HEK293 (cell line): ENCODE measurements at regions not wholly inside any gene's neighbourhood (a gene's known extent, or its start where the extent isn't known, plus 50 kb on each side); places are given as distances from the start of the nearest gene placed in this dataset.

Source experiments
- CTCF ChIA-PET: fragments of 350-600 bp; formaldehyde crosslinking; extraction: SDS; loops from one replicate; lab custom pipeline; 2021; ENCODE audit warnings: antibody characterized with exemption; lab: Yijun Ruan, JAX
- POLR2A ChIA-PET: fragments of 300-600 bp; formaldehyde crosslinking; extraction: SDS; loops from one replicate; lab custom pipeline; 2020; ENCODE audit warnings: antibody characterized with exemption, inconsistent platforms; lab: Yijun Ruan, JAX
- H3K27ac ChIP-seq: fragments of 200-500 bp; sonication (Bioruptor generic); 2 replicates; pipeline ENCODE4 v1.5.1; 2014; ENCODE audit warnings: low read depth, low read length, control low read depth, inconsistent platforms; ENCODE audit errors: extremely low read depth
- H3K36me3 ChIP-seq, 2 experiments: fragments of 200-500 bp in 1 of 2; sonication (Bioruptor generic) in 1 of 2; 1 replicate in 1 of 2; 2 replicates in 1 of 2; pipeline ENCODE4 v1.5.1; 2014 to 2017; ENCODE audit warnings: inconsistent platforms in 2 of 2, low read length in 2 of 2; ENCODE audit not compliant: control insufficient read depth in 2 of 2, insufficient read depth in 1 of 2
- H3K4me1 ChIP-seq: fragments of 200-500 bp; sonication (Bioruptor generic); 2 replicates; pipeline ENCODE4 v1.5.1; 2014; ENCODE audit warnings: mild to moderate bottlenecking, low read length, inconsistent platforms; ENCODE audit not compliant: control insufficient read depth, insufficient read depth
- H3K4me3 ChIP-seq: 2 replicates; pipeline ENCODE4 v1.5.1; 2011; ENCODE audit warnings: low read depth, mild to moderate bottlenecking, control low read depth, low read length, moderate library complexity
- H3K9me3 ChIP-seq: fragments of 200-500 bp; sonication (Bioruptor generic); 2 replicates; pipeline ENCODE4 v1.5.1; 2014; ENCODE audit warnings: low read depth, low read length, inconsistent platforms; ENCODE audit not compliant: control insufficient read depth, insufficient read depth
- BCL6B ChIP-seq: fragments of 450-650 bp; formaldehyde crosslinking; IDR thresholded peaks from 2 replicates; pipeline ENCODE4 v1.5.1; 2017; ENCODE audit warnings: missing biosample characterization, missing genetic modification characterization
- GLIS1 ChIP-seq: fragments of 450-650 bp; formaldehyde crosslinking; IDR thresholded peaks from 2 replicates; pipeline ENCODE4 v1.5.1; 2016; ENCODE audit warnings: missing biosample characterization, missing genetic modification characterization
- IKZF3 ChIP-seq: fragments of 450-650 bp; IDR thresholded peaks from 2 replicates; pipeline ENCODE4 v1.5.0; 2018; ENCODE audit warnings: missing biosample characterization, mild to moderate bottlenecking, missing genetic modification characterization, moderate library complexity
- KLF8 ChIP-seq: fragments of 450-650 bp; formaldehyde crosslinking; IDR thresholded peaks from 2 replicates; pipeline ENCODE4 v1.5.1; 2016; ENCODE audit warnings: missing biosample characterization, missing genetic modification characterization
- MZF1 ChIP-seq: fragments of 450-650 bp; formaldehyde crosslinking; IDR thresholded peaks from 2 replicates; pipeline ENCODE4 v1.5.1; 2017; ENCODE audit warnings: missing biosample characterization, missing genetic modification characterization, borderline replicate concordance
- ZBTB11 ChIP-seq: fragments of 450-650 bp; formaldehyde crosslinking; conservative IDR thresholded peaks from 2 replicates; pipeline ENCODE4 v1.5.1; 2016; ENCODE audit warnings: low read depth, missing biosample characterization, missing genetic modification characterization
- ZNF324 ChIP-seq: fragments of 450-650 bp; formaldehyde crosslinking; IDR thresholded peaks from 2 replicates; pipeline ENCODE4 v1.5.1; 2016; ENCODE audit warnings: missing biosample characterization, missing genetic modification characterization
- ZNF350 ChIP-seq: fragments of 450-650 bp; formaldehyde crosslinking; IDR thresholded peaks from 2 replicates; pipeline ENCODE4 v1.5.0; 2017; ENCODE audit warnings: missing biosample characterization, mild to moderate bottlenecking, missing genetic modification characterization
- ZNF518A ChIP-seq: fragments of 450-650 bp; formaldehyde crosslinking; conservative IDR thresholded peaks from 2 replicates; pipeline ENCODE4 v1.5.1; 2016; ENCODE audit warnings: low read depth, missing biosample characterization, missing genetic modification characterization
- ZNF624 ChIP-seq: fragments of 450-650 bp; formaldehyde crosslinking; IDR thresholded peaks from 2 replicates; pipeline ENCODE4 v1.5.1; 2017; ENCODE audit warnings: missing biosample characterization, missing genetic modification characterization
- ZNF777 ChIP-seq: fragments of 450-650 bp; formaldehyde crosslinking; IDR thresholded peaks from 2 replicates; pipeline ENCODE4 v1.5.1; 2017; ENCODE audit warnings: missing biosample characterization, missing genetic modification characterization, borderline replicate concordance
- TF ChIP-seq, protein P1 (sequence below): fragments of 450-650 bp; formaldehyde crosslinking; IDR thresholded peaks from 2 replicates; pipeline ENCODE4 v1.5.1; 2017; ENCODE audit warnings: missing biosample characterization, missing genetic modification characterization
- TF ChIP-seq, protein P2 (sequence below): fragments of 450-650 bp; formaldehyde crosslinking; IDR thresholded peaks from 2 replicates; pipeline ENCODE4 v1.5.1; 2016; ENCODE audit warnings: missing biosample characterization, missing genetic modification characterization
- TF ChIP-seq, protein P3 (sequence below): fragments of 450-650 bp; formaldehyde crosslinking; IDR thresholded peaks from 2 replicates; pipeline ENCODE4 v1.5.1; 2016; ENCODE audit warnings: missing biosample characterization, missing genetic modification characterization

GRCh38 chr1:232239998-232240397 is 389.9 kb downstream of the SIPA1L2 start (continued):
- TF ChIP-seq ZNF518A (tag by site-specific recombination): no peak
- TF ChIP-seq, protein P1, sequence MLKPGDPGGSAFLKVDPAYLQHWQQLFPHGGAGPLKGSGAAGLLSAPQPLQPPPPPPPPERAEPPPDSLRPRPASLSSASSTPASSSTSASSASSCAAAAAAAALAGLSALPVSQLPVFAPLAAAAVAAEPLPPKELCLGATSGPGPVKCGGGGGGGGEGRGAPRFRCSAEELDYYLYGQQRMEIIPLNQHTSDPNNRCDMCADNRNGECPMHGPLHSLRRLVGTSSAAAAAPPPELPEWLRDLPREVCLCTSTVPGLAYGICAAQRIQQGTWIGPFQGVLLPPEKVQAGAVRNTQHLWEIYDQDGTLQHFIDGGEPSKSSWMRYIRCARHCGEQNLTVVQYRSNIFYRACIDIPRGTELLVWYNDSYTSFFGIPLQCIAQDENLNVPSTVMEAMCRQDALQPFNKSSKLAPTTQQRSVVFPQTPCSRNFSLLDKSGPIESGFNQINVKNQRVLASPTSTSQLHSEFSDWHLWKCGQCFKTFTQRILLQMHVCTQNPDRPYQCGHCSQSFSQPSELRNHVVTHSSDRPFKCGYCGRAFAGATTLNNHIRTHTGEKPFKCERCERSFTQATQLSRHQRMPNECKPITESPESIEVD (tag by site-specific recombination): no peak; the same call in none of the 2 replicates
- TF ChIP-seq, protein P2, sequence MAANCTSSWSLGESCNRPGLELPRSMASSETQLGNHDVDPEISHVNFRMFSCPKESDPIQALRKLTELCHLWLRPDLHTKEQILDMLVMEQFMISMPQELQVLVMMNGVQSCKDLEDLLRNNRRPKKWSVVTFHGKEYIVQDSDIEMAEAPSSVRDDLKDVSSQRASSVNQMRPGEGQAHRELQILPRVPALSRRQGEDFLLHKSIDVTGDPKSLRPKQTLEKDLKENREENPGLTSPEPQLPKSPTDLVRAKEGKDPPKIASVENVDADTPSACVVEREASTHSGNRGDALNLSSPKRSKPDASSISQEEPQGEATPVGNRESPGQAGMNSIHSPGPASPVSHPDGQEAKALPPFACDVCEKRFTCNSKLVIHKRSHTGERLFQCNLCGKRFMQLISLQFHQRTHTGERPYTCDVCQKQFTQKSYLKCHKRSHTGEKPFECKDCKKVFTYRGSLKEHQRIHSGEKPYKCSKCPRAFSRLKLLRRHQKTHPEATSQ (tag by site-specific recombination): no peak
- no peak for TF ChIP-seq ZNF350 (tag by site-specific recombination)
- TF ChIP-seq BCL6B (tag by site-specific recombination): peak; percentile 57; the same call in 1 of the 2 replicates
- TF ChIP-seq, protein P3, sequence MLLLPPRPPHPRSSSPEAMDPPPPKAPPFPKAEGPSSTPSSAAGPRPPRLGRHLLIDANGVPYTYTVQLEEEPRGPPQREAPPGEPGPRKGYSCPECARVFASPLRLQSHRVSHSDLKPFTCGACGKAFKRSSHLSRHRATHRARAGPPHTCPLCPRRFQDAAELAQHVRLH: no peak
- TF ChIP-seq ZNF624: no peak
- TF ChIP-seq IKZF3: peak; percentile 46; the same call in 1 of the 2 replicates
- TF ChIP-seq KLF8: no peak
- TF ChIP-seq ZNF777 (tag by site-specific recombination): no peak

DNA sequence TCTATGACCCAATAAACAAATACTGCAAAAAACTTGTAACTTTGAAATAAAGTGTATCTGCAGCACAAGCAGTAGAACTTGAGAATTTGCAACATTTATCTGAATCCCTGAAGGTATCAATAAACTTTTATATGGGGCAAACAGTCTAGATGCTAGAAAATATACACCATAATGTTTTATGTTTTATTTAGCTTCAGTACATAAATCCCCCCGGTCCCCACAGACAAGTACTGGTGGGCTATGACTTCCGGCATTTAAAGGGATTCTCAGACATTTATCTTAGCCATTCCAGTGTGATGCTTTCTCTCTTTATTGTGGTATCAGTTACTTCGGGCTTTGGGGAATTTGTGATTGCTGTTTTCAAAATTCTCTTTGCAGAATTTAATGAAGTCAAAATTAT is 390.4 kb downstream of the SIPA1L2 start:
- CTCF ChIA-PET: interaction anchor here (0.7 kb wide), 1 partner anchor 373 kb away, joined by 4 read pairs; no protein-coding TSS in a partner anchor
- POLR2A ChIA-PET: no interaction called here

More for the DNA sequence above, 390.4 kb downstream of the SIPA1L2 start:
- Histone ChIP-seq H3K9me3 (no peaks in the 10 kb centered on the region), H3K36me3 (no peaks in the 10 kb centered on the region), H3K27ac (no peak overlapping the region), H3K4me3 (no peak overlapping the region), H3K4me1 (peaks cover 9% of the 10 kb centered on the region; the same call in 1 of the 2 replicates)
- TF ChIP-seq MZF1 (tag by site-specific recombination) (peak; percentile 93), ZBTB11 (tag by site-specific recombination) (peak; percentile 23; the same call in 1 of the 2 replicates), GLIS1 (tag by site-specific recombination) (no peak), ZNF324 (tag by site-specific recombination) (no peak)
